HG02852 (cell line): ENCODE measurements at regions not wholly inside any gene's neighbourhood (a gene's known extent, or its start where the extent isn't known, plus 50 kb on each side); places are given as distances from the start of the nearest gene placed in this dataset.

Experiments
- ATAC-seq: cut with Tn5 transposase; IDR thresholded peaks from one replicate; pipeline ENCODE4 v1.9.1; 2021; ENCODE audit warnings: mild to moderate bottlenecking, moderate library complexity; ENCODE audit not compliant: unreplicated experiment

GRCh38 chr2:18950361-18950851, 361.0 kb upstream of the NT5C1B start:
- ATAC-seq: no peak

GRCh38 chr2:18949871-18950270, 360.5 kb upstream of the NT5C1B start:
- no peak for ATAC-seq

GRCh38 chr2:18940184-18940583, 350.8 kb upstream of the NT5C1B start:
- peak; percentile 94 for ATAC-seq

- peak; percentile 44 for ATAC-seq
These were observed 350.4 kb upstream of the NT5C1B start for GRCh38 chr2:18939740-18940139.

- no peak for ATAC-seq
These were observed 345.5 kb upstream of the NT5C1B start for GRCh38 chr2:18934886-18935285.

- no peak for ATAC-seq
These were observed 343.5 kb upstream of the NT5C1B start for GRCh38 chr2:18932853-18933252.

- ATAC-seq: no peak
These were observed 341.6 kb upstream of the NT5C1B start for GRCh38 chr2:18930971-18931370.

GRCh38 chr2:18927525-18928232, 338.3 kb upstream of the NT5C1B start:
- no peak for ATAC-seq

GRCh38 chr2:18926631-18927524, 337.5 kb upstream of the NT5C1B start:
- no peak for ATAC-seq

GRCh38 chr2:18925296-18925695, 335.9 kb upstream of the NT5C1B start:
- no peak for ATAC-seq

GRCh38 chr2:18924886-18925285, 335.5 kb upstream of the NT5C1B start:
- no peak for ATAC-seq

- no peak for ATAC-seq
These were observed 335.0 kb upstream of the NT5C1B start for GRCh38 chr2:18924386-18924785.

- ATAC-seq: no peak
These were observed 332.9 kb upstream of the NT5C1B start for GRCh38 chr2:18922276-18922675.

- no peak for ATAC-seq
These were observed 328.9 kb upstream of the NT5C1B start for GRCh38 chr2:18918280-18918679.

GRCh38 chr2:18915227-18915626, 325.9 kb upstream of the NT5C1B start:
- ATAC-seq: no peak

GRCh38 chr2:18913512-18913911, 324.1 kb upstream of the NT5C1B start:
- no peak for ATAC-seq

GRCh38 chr2:18912225-18912888, 323.0 kb upstream of the NT5C1B start:
- no peak for ATAC-seq

GRCh38 chr2:18911416-18911815, 322.0 kb upstream of the NT5C1B start:
- no peak for ATAC-seq

- no peak for ATAC-seq
These were observed 321.5 kb upstream of the NT5C1B start for GRCh38 chr2:18910843-18911242.

GRCh38 chr2:18907937-18908336, 318.6 kb upstream of the NT5C1B start:
- no peak for ATAC-seq

- no peak for ATAC-seq
These were observed 318.1 kb upstream of the NT5C1B start for GRCh38 chr2:18907508-18907907.
